A673 (cell line): ENCODE measurements at regions not wholly inside any gene's neighbourhood (a gene's known extent, or its start where the extent isn't known, plus 50 kb on each side); places are given as distances from the start of the nearest gene placed in this dataset.

Source experiments
- EZH2 ChIP-seq: fragments of 200-600 bp; sonication (generic); IDR thresholded peaks from 2 replicates; pipeline ENCODE4 v1.6.1; 2017; ENCODE audit warnings: borderline replicate concordance, low read depth, mild to moderate bottlenecking, mixed read lengths, antibody characterized with exemption, low read length; ENCODE audit not compliant: poor library complexity, severe bottlenecking
- TF ChIP-seq, protein P1 (sequence below): fragments of 300-800, 200-600 bp; sonication (generic); conservative IDR thresholded peaks from 2 replicates; pipeline ENCODE4 v1.5.1; 2017; ENCODE audit warnings: low read depth, mild to moderate bottlenecking, antibody characterized with exemption, low read length, moderate library complexity, mixed read lengths

DNA sequence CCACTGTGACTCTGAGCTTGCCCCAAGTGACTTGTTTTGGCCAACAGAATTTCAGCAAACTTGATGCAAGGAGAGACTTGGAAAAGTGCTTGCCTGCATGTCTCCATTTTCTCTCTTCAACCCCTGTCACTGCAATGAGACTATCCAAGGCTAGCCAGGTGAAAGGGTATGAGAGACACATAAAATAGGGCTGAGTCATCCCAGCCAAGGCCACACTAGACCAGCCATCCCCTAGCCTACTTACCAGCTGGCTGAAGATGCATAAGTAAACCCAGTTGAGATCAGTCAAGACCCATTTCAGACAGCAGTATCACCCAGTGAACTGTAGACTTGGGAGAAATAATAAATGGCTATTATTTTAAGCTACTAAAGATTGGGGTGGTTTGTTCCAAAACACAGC, 52.9 kb upstream of the VLDLR start:
- TF ChIP-seq, protein P1, sequence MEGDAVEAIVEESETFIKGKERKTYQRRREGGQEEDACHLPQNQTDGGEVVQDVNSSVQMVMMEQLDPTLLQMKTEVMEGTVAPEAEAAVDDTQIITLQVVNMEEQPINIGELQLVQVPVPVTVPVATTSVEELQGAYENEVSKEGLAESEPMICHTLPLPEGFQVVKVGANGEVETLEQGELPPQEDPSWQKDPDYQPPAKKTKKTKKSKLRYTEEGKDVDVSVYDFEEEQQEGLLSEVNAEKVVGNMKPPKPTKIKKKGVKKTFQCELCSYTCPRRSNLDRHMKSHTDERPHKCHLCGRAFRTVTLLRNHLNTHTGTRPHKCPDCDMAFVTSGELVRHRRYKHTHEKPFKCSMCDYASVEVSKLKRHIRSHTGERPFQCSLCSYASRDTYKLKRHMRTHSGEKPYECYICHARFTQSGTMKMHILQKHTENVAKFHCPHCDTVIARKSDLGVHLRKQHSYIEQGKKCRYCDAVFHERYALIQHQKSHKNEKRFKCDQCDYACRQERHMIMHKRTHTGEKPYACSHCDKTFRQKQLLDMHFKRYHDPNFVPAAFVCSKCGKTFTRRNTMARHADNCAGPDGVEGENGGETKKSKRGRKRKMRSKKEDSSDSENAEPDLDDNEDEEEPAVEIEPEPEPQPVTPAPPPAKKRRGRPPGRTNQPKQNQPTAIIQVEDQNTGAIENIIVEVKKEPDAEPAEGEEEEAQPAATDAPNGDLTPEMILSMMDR, result no peak
- no peak for TF ChIP-seq EZH2
